CD4-positive, alpha-beta memory T cell (primary cell): ENCODE measurements at regions not wholly inside any gene's neighbourhood (a gene's known extent, or its start where the extent isn't known, plus 50 kb on each side); places are given as distances from the start of the nearest gene placed in this dataset.

Experiments used
- CTCF ChIA-PET: fragments of 350-600 bp; sonication (Branson Sonifier 250); formaldehyde crosslinking; loops from one replicate; lab custom pipeline; 2021; ENCODE audit warnings: inconsistent platforms; ENCODE audit not compliant: partially characterized antibody; lab: Charles Lee
- POLR2A ChIA-PET: fragments of 350-600 bp; sonication (Branson Sonifier 250); formaldehyde crosslinking; loops from one replicate; lab custom pipeline; 2021; ENCODE audit not compliant: partially characterized antibody; lab: Charles Lee
- DNase-seq, 5 donors: peaks; one replicate each; pipeline versions ENCODE4 v3.0.0 to v3.0.0-alpha.2; 2020 to 2022; ENCODE audit warnings: mixed read lengths in 1 of 5
- H3K27ac ChIP-seq: one replicate; pipeline ENCODE4 v1.7.0; 2013; ENCODE audit warnings: low read depth, low read length
- H3K27me3 ChIP-seq: 2 replicates; pipeline ENCODE4 v1.7.0; 2013; ENCODE audit warnings: mild to moderate bottlenecking, low read length, moderate library complexity; ENCODE audit not compliant: insufficient read depth
- H3K36me3 ChIP-seq: 2 replicates; pipeline ENCODE4 v1.7.0; 2013; ENCODE audit warnings: mild to moderate bottlenecking, low read length, moderate library complexity; ENCODE audit not compliant: insufficient read depth
- H3K4me1 ChIP-seq: 2 replicates; pipeline ENCODE4 v1.7.0; 2013; ENCODE audit warnings: mild to moderate bottlenecking, low read length, moderate library complexity; ENCODE audit not compliant: insufficient read depth
- H3K4me3 ChIP-seq, 2 donors: one replicate each; pipeline ENCODE4 v1.7.0; 2013; ENCODE audit warnings: low read length in 2 of 2, mild to moderate bottlenecking in 1 of 2
- H3K9me3 ChIP-seq, 2 donors: one replicate each; pipeline ENCODE4 v1.7.0; 2013; ENCODE audit warnings: low read length in 2 of 2, control low read depth in 1 of 2; ENCODE audit not compliant: control insufficient read depth in 1 of 2
- H3K27ac Mint-ChIP-seq, 7 donors: one replicate each; pipeline ENCODE4 v1.8.0; 2020 to 2021; ENCODE audit warnings: mixed read lengths in 7 of 7, mild to moderate bottlenecking in 6 of 7, inconsistent platforms in 3 of 7, moderate library complexity in 3 of 7
- H3K27me3 Mint-ChIP-seq, 2 donors: one replicate each; pipeline ENCODE4 v1.8.0; 2020 to 2021; ENCODE audit warnings: mixed read lengths in 2 of 2
- H3K36me3 Mint-ChIP-seq, 2 donors: one replicate each; pipeline ENCODE4 v1.8.0; 2020 to 2021; ENCODE audit warnings: mixed read lengths in 2 of 2, inconsistent platforms in 1 of 2, mild to moderate bottlenecking in 1 of 2
- H3K4me1 Mint-ChIP-seq, 4 donors: one replicate each; pipeline ENCODE4 v1.8.0; 2020 to 2021; ENCODE audit warnings: mixed read lengths in 4 of 4, mild to moderate bottlenecking in 1 of 4
- H3K4me3 Mint-ChIP-seq, 8 donors: one replicate each; pipeline ENCODE4 v1.8.0; 2020 to 2021; ENCODE audit warnings: mixed read lengths in 8 of 8, mild to moderate bottlenecking in 7 of 8, moderate library complexity in 6 of 8, inconsistent platforms in 3 of 8
- H3K9me3 Mint-ChIP-seq, 8 donors: one replicate each; pipeline ENCODE4 v1.8.0; 2020 to 2021; ENCODE audit warnings: mixed read lengths in 8 of 8, mild to moderate bottlenecking in 5 of 8, inconsistent platforms in 3 of 8, moderate library complexity in 1 of 8
- intact Hi-C: fragments of 100-400 bp; cut with micrococcal nuclease; formaldehyde crosslinking; loops from one replicate; pipeline ENCODE4 v1.15.1; 2023

- Mint-ChIP-seq H3K4me3 (no peak overlapping the region), H3K9me3 (peaks cover 0 to 3% (median 0%) of the 10 kb centered on the region in 8 donors), H3K27ac (no peak overlapping the region), H3K36me3 (no peaks in the 10 kb centered on the region), H3K27me3 (peaks cover 0 to 2% of the 10 kb centered on the region in 2 donors), H3K4me1 (no peaks in the 10 kb centered on the region)
- no peak for DNase-seq
- H3K4me1 ChIP-seq = no peaks in the 10 kb centered on the region
- CTCF ChIA-PET = no interaction called here
- H3K4me3 ChIP-seq = no peak overlapping the region
- H3K9me3 ChIP-seq = no peaks in the 10 kb centered on the region
- H3K36me3 ChIP-seq = no peaks in the 10 kb centered on the region
- intact Hi-C loops = no loop called here
- H3K27ac ChIP-seq = no peak overlapping the region
- POLR2A ChIA-PET = no interaction called here
- H3K27me3 ChIP-seq = no peaks in the 10 kb centered on the region
Observed at GRCh38 chr2:16251511-16252225, 311.3 kb downstream of the MYCN start.

- Histone ChIP-seq H3K27ac (no peak overlapping the region), H3K27me3 (no peaks in the 10 kb centered on the region), H3K4me3 (no peak overlapping the region), H3K4me1 (no peaks in the 10 kb centered on the region), H3K9me3 (no peaks in the 10 kb centered on the region), H3K36me3 (no peaks in the 10 kb centered on the region)
- ChIA-PET POLR2A (no interaction called here), CTCF (no interaction called here)
- Mint-ChIP-seq H3K9me3 (peaks cover 0 to 3% (median 0%) of the 10 kb centered on the region in 8 donors), H3K4me3 (no peak overlapping the region), H3K36me3 (no peaks in the 10 kb centered on the region), H3K4me1 (no peaks in the 10 kb centered on the region), H3K27me3 (peaks cover 0 to 2% of the 10 kb centered on the region in 2 donors), H3K27ac (no peak overlapping the region)
- DNase-seq = no peak
- intact Hi-C loops = no loop called here
Observed at GRCh38 chr2:16250886-16251285, 310.5 kb downstream of the MYCN start.

- POLR2A ChIA-PET = no interaction called here
- H3K36me3 ChIP-seq = no peaks in the 10 kb centered on the region
- Mint-ChIP-seq H3K4me3 (no peak overlapping the region), H3K4me1 (no peaks in the 10 kb centered on the region), H3K36me3 (no peaks in the 10 kb centered on the region), H3K27ac (no peak overlapping the region), H3K27me3 (peaks cover 0 to 2% of the 10 kb centered on the region in 2 donors), H3K9me3 (peaks cover 0 to 2% (median 0%) of the 10 kb centered on the region in 8 donors)
- CTCF ChIA-PET = no interaction called here
- H3K27me3 ChIP-seq = no peaks in the 10 kb centered on the region
- no peaks in the 10 kb centered on the region for H3K4me1 ChIP-seq
- no peaks in the 10 kb centered on the region for H3K9me3 ChIP-seq
- no peak for DNase-seq
- H3K27ac ChIP-seq = no peak overlapping the region
- intact Hi-C loops = no loop called here
- H3K4me3 ChIP-seq = no peak overlapping the region
Observed at GRCh38 chr2:16250466-16250865, 310.1 kb downstream of the MYCN start.

- no peaks in the 10 kb centered on the region for H3K4me1 Mint-ChIP-seq
- no peak overlapping the region for H3K4me3 Mint-ChIP-seq
- intact Hi-C loops = no loop called here
- ChIA-PET POLR2A (no interaction called here), CTCF (no interaction called here)
- no peak for DNase-seq
- peaks cover 0 to 2% (median 0%) of the 10 kb centered on the region in 8 donors for H3K9me3 Mint-ChIP-seq
- no peaks in the 10 kb centered on the region for H3K9me3 ChIP-seq
- H3K36me3 Mint-ChIP-seq = no peaks in the 10 kb centered on the region
- no peaks in the 10 kb centered on the region for H3K36me3 ChIP-seq
- H3K27me3 Mint-ChIP-seq = peaks cover 0 to 2% of the 10 kb centered on the region in 2 donors
- no peak overlapping the region for H3K27ac ChIP-seq
- no peaks in the 10 kb centered on the region for H3K27me3 ChIP-seq
- H3K4me3 ChIP-seq = no peak overlapping the region
- no peaks in the 10 kb centered on the region for H3K4me1 ChIP-seq
- no peak overlapping the region for H3K27ac Mint-ChIP-seq
Observed at GRCh38 chr2:16250056-16250425, 309.7 kb downstream of the MYCN start.

GRCh38 chr2:16249246-16250055, 309.1 kb downstream of the MYCN start:
- no peak for DNase-seq
- Histone ChIP-seq H3K4me3 (no peak overlapping the region), H3K27ac (no peak overlapping the region), H3K4me1 (no peaks in the 10 kb centered on the region), H3K9me3 (no peaks in the 10 kb centered on the region), H3K36me3 (no peaks in the 10 kb centered on the region), H3K27me3 (no peaks in the 10 kb centered on the region)
- Mint-ChIP-seq H3K27ac (no peak overlapping the region), H3K27me3 (no peaks in the 10 kb centered on the region), H3K4me1 (no peaks in the 10 kb centered on the region), H3K4me3 (no peak overlapping the region), H3K9me3 (peaks cover 0 to 4% (median 0%) of the 10 kb centered on the region in 8 donors), H3K36me3 (no peaks in the 10 kb centered on the region)
- CTCF ChIA-PET = no interaction called here
- intact Hi-C loops = no loop called here
- POLR2A ChIA-PET = no interaction called here

GRCh38 chr2:16248571-16249105, 308.3 kb downstream of the MYCN start:
- POLR2A ChIA-PET = no interaction called here
- no peaks in the 10 kb centered on the region for H3K4me1 Mint-ChIP-seq
- H3K36me3 ChIP-seq = no peaks in the 10 kb centered on the region
- no peaks in the 10 kb centered on the region for H3K36me3 Mint-ChIP-seq
- H3K4me3 Mint-ChIP-seq = no peak overlapping the region
- CTCF ChIA-PET = no interaction called here
- no peaks in the 10 kb centered on the region for H3K27me3 ChIP-seq
- H3K4me1 ChIP-seq = no peaks in the 10 kb centered on the region
- peaks cover 0 to 4% (median 0%) of the 10 kb centered on the region in 8 donors for H3K9me3 Mint-ChIP-seq
- no peak for DNase-seq
- intact Hi-C loops = no loop called here
- no peak overlapping the region for H3K4me3 ChIP-seq
- H3K27ac Mint-ChIP-seq = no peak overlapping the region
- no peak overlapping the region for H3K27ac ChIP-seq
- H3K9me3 ChIP-seq = no peaks in the 10 kb centered on the region
- no peaks in the 10 kb centered on the region for H3K27me3 Mint-ChIP-seq

GRCh38 chr2:16247326-16248122, 307.2 kb downstream of the MYCN start:
- H3K27me3 ChIP-seq = no peaks in the 10 kb centered on the region
- H3K27ac ChIP-seq = no peak overlapping the region
- intact Hi-C loops = no loop called here
- H3K36me3 ChIP-seq = no peaks in the 10 kb centered on the region
- H3K27ac Mint-ChIP-seq = no peak overlapping the region
- H3K9me3 Mint-ChIP-seq = peaks cover 0 to 4% (median 0%) of the 10 kb centered on the region in 8 donors
- no peaks in the 10 kb centered on the region for H3K9me3 ChIP-seq
- no peak for DNase-seq
- H3K36me3 Mint-ChIP-seq = no peaks in the 10 kb centered on the region
- ChIA-PET CTCF (interaction anchor here (1.2 kb wide), 1 partner anchor 11 kb away, joined by 4 read pairs; no protein-coding TSS in a partner anchor), POLR2A (no interaction called here)
- H3K4me1 Mint-ChIP-seq = no peaks in the 10 kb centered on the region
- H3K4me3 Mint-ChIP-seq = no peak overlapping the region
- H3K4me3 ChIP-seq = no peak overlapping the region
- no peaks in the 10 kb centered on the region for H3K4me1 ChIP-seq
- no peaks in the 10 kb centered on the region for H3K27me3 Mint-ChIP-seq
